Ascending aorta (tissue), 2 donors: ENCODE measurements at regions not wholly inside any gene's neighbourhood (a gene's known extent, or its start where the extent isn't known, plus 50 kb on each side); places are given as distances from the start of the nearest gene placed in this dataset.

Experiments
- DNase-seq, 2 donors: peaks; one replicate each; pipeline ENCODE4 v3.0.0-alpha.2; 2019; ENCODE audit warnings: low spot score in 2 of 2
- H3K27ac ChIP-seq, 2 donors: fragments of 200-600 bp; sonication (generic); one replicate each; pipeline ENCODE4 v1.5.1; 2016 to 2017; ENCODE audit warnings: mild to moderate bottlenecking in 1 of 2
- H3K27me3 ChIP-seq: fragments of 200-600 bp; sonication (generic); one replicate; pipeline ENCODE4 v1.5.1; 2017
- H3K36me3 ChIP-seq, 2 donors: fragments of 200-600 bp; sonication (generic); one replicate each; pipeline ENCODE4 v1.5.1; 2016
- H3K4me1 ChIP-seq, 2 donors: fragments of 200-600 bp; sonication (generic); one replicate each; pipeline ENCODE4 v1.5.1; 2016 to 2017; ENCODE audit warnings: mild to moderate bottlenecking in 1 of 2
- H3K4me3 ChIP-seq, 2 donors: fragments of 200-600 bp; sonication (generic); one replicate each; pipeline ENCODE4 v1.5.1; 2016 to 2017; ENCODE audit warnings: mild to moderate bottlenecking in 1 of 2
- H3K9me3 ChIP-seq, 2 donors: fragments of 200-600 bp; sonication (generic); one replicate each; pipeline ENCODE4 v1.5.1; 2016
- intact Hi-C: fragments of 100-400 bp; cut with DNase I; formaldehyde crosslinking; loops from one replicate; pipeline ENCODE4 v1.15.1; 2023
- TF ChIP-seq, protein P1 (sequence below), 3 experiments: fragments of 200-600 bp in 2 of 3; fragments of 450-650 bp in 1 of 3; sonication (generic) in 2 of 3; IDR thresholded peaks; one replicate each; pipeline ENCODE4 v1.5.1; 2016 to 2019; ENCODE audit warnings: antibody characterized with exemption in 3 of 3, mild to moderate bottlenecking in 1 of 3, moderate library complexity in 1 of 3

- intact Hi-C loops = no loop called here
- Histone ChIP-seq H3K36me3 (no peaks in the 10 kb centered on the region), H3K9me3 (no peaks in the 10 kb centered on the region), H3K27ac (no peak overlapping the region), H3K27me3 (no peaks in the 10 kb centered on the region), H3K4me3 (no peak overlapping the region), H3K4me1 (no peaks in the 10 kb centered on the region)
- no peak for DNase-seq
- TF ChIP-seq, protein P1, sequence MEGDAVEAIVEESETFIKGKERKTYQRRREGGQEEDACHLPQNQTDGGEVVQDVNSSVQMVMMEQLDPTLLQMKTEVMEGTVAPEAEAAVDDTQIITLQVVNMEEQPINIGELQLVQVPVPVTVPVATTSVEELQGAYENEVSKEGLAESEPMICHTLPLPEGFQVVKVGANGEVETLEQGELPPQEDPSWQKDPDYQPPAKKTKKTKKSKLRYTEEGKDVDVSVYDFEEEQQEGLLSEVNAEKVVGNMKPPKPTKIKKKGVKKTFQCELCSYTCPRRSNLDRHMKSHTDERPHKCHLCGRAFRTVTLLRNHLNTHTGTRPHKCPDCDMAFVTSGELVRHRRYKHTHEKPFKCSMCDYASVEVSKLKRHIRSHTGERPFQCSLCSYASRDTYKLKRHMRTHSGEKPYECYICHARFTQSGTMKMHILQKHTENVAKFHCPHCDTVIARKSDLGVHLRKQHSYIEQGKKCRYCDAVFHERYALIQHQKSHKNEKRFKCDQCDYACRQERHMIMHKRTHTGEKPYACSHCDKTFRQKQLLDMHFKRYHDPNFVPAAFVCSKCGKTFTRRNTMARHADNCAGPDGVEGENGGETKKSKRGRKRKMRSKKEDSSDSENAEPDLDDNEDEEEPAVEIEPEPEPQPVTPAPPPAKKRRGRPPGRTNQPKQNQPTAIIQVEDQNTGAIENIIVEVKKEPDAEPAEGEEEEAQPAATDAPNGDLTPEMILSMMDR (IDR thresholded peaks at IDR 0.05) = no peak
These were observed 99.8 kb upstream of the OR9G4 start for GRCh38 chr11:56848141-56848809.

DNA sequence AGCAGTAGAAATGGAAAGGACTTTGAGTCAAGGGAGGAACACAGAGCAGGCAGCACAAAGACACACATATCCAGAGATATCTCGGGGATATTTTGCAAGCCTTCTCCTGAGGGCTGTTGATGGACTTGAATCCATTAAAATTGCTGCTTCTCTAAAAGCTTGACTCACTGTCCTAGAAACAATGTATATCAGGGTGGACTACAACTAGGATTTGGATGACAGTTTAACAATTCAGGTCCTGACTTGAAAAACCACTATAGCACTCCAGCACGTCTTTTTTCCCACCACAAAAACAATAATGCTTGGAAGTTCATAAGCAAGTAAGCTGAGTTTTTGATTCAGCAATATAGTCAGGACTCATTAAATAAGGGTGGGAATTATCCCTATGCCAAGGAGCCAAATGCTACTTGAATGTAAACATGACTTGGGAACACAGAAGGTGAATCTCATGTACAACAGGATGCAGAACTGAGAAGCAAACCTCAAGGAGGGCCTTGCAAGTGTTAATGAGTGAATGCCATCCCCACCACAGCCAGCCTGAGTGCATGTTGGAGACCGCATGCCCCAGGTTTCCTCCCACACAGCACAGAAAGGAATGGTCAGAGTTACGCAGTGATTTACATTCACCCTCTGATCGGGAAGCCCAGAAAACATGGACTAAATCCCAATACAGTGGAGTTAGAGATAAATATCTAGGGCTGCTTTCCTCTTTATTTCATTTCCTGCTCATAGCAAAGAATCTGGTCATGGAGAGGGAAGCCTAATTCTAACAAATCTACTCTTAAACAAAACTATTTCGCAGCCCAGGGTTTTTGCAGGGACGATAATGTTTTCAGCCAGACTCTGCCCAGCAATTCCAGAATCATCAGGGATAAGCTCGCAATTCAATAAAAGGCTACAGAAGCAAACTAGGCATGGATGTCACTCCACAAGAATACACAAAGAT, 98.4 kb upstream of the OR9G4 start:
- Histone ChIP-seq H3K36me3 (no peaks in the 10 kb centered on the region), H3K4me1 (no peaks in the 10 kb centered on the region), H3K9me3 (no peaks in the 10 kb centered on the region), H3K4me3 (no peak overlapping the region), H3K27me3 (no peaks in the 10 kb centered on the region), H3K27ac (no peak overlapping the region)
- TF ChIP-seq, protein P1 (IDR thresholded peaks at IDR 0.05) = no peak
- no peak for DNase-seq
- intact Hi-C loops = no loop called here

DNA sequence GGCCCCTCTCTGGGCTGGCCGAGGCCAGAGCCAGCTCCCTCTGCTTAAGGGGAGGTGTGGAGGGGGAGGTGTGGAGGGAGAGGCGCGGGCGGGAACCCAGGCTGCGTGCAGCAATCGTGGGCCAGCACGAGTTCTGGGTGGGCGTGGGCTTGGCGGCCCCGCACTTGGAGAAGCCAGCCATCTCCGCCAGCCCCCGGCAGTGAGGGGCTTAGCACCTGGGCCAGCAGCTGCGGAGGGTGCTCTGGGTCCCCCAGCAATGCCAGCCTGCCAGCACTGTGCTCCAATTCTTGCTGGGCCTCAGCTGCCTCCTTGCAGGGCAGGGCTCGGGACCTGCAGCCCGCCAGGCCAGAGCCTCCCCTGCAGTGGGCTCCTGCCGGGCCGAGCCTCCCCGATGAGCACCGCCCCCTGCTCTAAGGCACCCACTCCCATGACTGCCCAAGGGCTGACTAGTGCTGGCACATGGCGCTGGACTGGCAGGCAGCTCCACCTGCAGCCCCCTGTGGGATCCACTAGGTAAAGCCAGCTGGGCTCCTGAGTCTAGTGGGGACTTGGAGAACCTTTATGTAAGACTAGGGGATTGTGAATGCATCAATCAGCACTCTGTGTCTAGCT, 96.7 kb upstream of the OR9G4 start:
- TF ChIP-seq, protein P1 (IDR thresholded peaks at IDR 0.05) = no peak
- no peaks in the 10 kb centered on the region for H3K9me3 ChIP-seq
- H3K4me3 ChIP-seq = no peak overlapping the region
- H3K27ac ChIP-seq = no peak overlapping the region
- intact Hi-C loops = no loop called here
- no peaks in the 10 kb centered on the region for H3K27me3 ChIP-seq
- H3K36me3 ChIP-seq = no peaks in the 10 kb centered on the region
- DNase-seq = no peak
- no peaks in the 10 kb centered on the region for H3K4me1 ChIP-seq

DNA sequence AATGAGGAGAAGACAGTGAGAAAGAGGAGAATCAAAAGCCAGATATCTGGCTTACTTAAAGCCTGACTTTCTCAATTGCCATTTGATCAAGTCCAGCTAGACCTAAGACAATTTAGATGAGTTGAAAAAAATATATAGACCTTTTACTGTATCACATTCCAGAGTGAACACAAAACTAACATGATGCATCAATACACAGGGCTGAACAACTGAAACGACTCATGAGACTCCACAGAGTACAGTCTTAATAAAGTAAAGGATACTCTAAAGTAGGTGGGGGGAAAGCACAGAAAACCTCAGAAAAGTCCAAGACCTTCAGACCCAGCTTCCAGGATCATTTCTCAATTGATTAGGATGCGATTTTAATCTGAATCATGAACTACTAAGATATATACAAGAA, 95.3 kb upstream of the OR9G4 start:
- H3K9me3 ChIP-seq = no peaks in the 10 kb centered on the region
- no peak overlapping the region for H3K27ac ChIP-seq
- H3K4me3 ChIP-seq = no peak overlapping the region
- TF ChIP-seq, protein P1 (IDR thresholded peaks at IDR 0.05) = no peak
- no peaks in the 10 kb centered on the region for H3K4me1 ChIP-seq
- intact Hi-C loops = loop anchor here (5.0 kb wide), 1 partner anchor 503 kb away; no protein-coding TSS in a partner anchor
- no peak for DNase-seq
- H3K27me3 ChIP-seq = no peaks in the 10 kb centered on the region
- no peaks in the 10 kb centered on the region for H3K36me3 ChIP-seq

GRCh38 chr11:56842814-56843794, 94.6 kb upstream of the OR9G4 start:
- intact Hi-C loops = loop anchor here (5.0 kb wide), 1 partner anchor 504 kb away; no protein-coding TSS in a partner anchor

More at GRCh38 chr11:56842814-56843794, 94.6 kb upstream of the OR9G4 start:
- Histone ChIP-seq H3K36me3 (no peaks in the 10 kb centered on the region), H3K9me3 (no peaks in the 10 kb centered on the region), H3K4me1 (no peaks in the 10 kb centered on the region), H3K4me3 (no peak overlapping the region), H3K27me3 (no peaks in the 10 kb centered on the region), H3K27ac (no peak overlapping the region)
- TF ChIP-seq, protein P1 (IDR thresholded peaks at IDR 0.05) = no peak
- no peak for DNase-seq
